ENCODE measurements at regions not wholly inside any gene's neighbourhood (a gene's known extent, or its start where the extent isn't known, plus 50 kb on each side); places are given as distances from the start of the nearest gene placed in this dataset.

DNA sequence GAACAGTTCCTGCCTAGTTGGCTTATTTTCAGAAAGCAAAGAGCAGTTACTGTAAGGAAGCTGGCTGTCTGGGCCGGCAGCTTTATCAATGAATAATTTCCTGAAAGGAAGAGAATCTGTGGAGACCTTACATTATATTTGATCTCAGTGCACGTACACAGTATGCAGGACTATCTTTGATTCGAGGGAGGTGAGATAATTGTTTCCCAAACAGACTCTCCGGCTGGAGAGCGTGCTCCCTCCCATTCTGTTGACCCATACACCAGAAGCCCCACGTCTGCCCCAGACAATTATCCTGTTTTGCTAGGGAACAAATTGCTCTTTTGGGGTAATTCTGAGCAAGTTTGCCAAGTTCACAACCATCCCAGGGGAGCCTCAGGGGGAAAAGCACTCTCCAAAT lies 1115.0 kb downstream of the VRK1 start:
- DNase-seq (ENCODE audit: low spot score) (no peak), FAIRE-seq (no peak), ATAC-seq (no peak)
- Histone ChIP-seq H3K27ac (ENCODE audit: extremely low read length, insufficient read depth, low read length) (no peak overlapping the region), H4K20me1 (ENCODE audit: insufficient read depth, low read length) (no peaks in the 10 kb centered on the region), H3K4me1 (ENCODE audit: insufficient read depth, low read length) (no peaks in the 10 kb centered on the region), H3K36me3 (replicated peaks in 1 of 2; ENCODE audit: control insufficient read depth in 1 of 2, insufficient read depth in 2 of 2, low read length in 2 of 2) (no peaks in the 10 kb centered on the region), H3K4me2 (ENCODE audit: low read depth, low read length) (no peak overlapping the region), H3K9ac (ENCODE audit: insufficient read depth, low read depth, low read length) (no peak overlapping the region), H3K9me3 (ENCODE audit: low read length) (peaks cover 87% of the 10 kb centered on the region), H3K27me3 (ENCODE audit: control insufficient read depth in 1 of 2, insufficient read depth in 2 of 2, low read length in 2 of 2) (no peaks in the 10 kb centered on the region; a peak in 1 of 5 replicates), H2AFZ (ENCODE audit: low read length) (no peak overlapping the region), H3K79me2 (ENCODE audit: insufficient read depth, low read length) (no peaks in the 10 kb centered on the region), H3K4me3 (replicated peaks in 1 of 3; ENCODE audit: insufficient read depth in 1 of 3, low read depth in 2 of 3, low read length in 3 of 3) (no peak overlapping the region)
- CTCF ChIA-PET (ENCODE audit: low intra/inter-chr PET ratio, low total read pairs), result no interaction called here
- intact Hi-C loops (cut with micrococcal nuclease; ENCODE audit: unreplicated experiment) (no loop called here), in situ Hi-C loops (cut with HindIII; ENCODE audit: extremely low pct_ligation_motif_present, low pct_unique_long_range_greater_than_20kb) (no loop called here)
- no TSS peak for BruUV-seq (replicated peaks)
- POLR2A ChIA-PET, result no interaction called here
- TF ChIP-seq HOXA7 (CRISPR knock-in tag; IDR thresholded peaks at IDR 0.05), result no peak
- TF ChIP-seq, protein P1, sequence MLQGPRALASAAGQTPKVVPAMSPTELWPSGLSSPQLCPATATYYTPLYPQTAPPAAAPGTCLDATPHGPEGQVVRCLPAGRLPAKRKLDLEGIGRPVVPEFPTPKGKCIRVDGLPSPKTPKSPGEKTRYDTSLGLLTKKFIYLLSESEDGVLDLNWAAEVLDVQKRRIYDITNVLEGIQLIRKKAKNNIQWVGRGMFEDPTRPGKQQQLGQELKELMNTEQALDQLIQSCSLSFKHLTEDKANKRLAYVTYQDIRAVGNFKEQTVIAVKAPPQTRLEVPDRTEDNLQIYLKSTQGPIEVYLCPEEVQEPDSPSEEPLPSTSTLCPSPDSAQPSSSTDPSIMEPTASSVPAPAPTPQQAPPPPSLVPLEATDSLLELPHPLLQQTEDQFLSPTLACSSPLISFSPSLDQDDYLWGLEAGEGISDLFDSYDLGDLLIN (CRISPR knock-in tag; IDR thresholded peaks at IDR 0.05; ENCODE audit: borderline replicate concordance), result no peak
- TF ChIP-seq, protein P2, sequence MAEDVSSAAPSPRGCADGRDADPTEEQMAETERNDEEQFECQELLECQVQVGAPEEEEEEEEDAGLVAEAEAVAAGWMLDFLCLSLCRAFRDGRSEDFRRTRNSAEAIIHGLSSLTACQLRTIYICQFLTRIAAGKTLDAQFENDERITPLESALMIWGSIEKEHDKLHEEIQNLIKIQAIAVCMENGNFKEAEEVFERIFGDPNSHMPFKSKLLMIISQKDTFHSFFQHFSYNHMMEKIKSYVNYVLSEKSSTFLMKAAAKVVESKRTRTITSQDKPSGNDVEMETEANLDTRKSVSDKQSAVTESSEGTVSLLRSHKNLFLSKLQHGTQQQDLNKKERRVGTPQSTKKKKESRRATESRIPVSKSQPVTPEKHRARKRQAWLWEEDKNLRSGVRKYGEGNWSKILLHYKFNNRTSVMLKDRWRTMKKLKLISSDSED (CRISPR knock-in tag; IDR thresholded peaks at IDR 0.05), result no peak
- TF ChIP-seq, protein P3, sequence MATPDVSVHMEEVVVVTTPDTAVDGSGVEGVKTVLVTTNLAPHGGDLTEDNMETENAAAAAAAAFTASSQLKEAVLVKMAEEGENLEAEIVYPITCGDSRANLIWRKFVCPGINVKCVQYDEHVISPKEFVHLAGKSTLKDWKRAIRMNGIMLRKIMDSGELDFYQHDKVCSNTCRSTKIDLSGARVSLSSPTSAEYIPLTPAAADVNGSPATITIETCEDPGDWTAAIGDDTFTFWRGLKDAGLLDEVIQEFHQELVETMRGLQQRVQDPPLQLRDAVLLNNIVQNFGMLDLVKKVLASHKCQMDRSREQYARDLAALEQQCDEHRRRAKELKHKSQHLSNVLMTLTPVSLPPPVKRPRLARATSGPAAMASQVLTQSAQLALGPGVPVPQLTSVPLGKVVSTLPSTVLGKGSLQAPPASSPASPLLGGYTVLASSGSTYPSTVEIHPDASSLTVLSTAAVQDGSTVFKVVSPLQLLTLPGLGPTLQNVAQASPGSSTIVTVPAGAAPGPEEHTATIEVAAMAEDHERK (CRISPR knock-in tag; IDR thresholded peaks at IDR 0.05; ENCODE audit: low read depth), result no peak
- no peak for TF ChIP-seq ZNF138 (CRISPR knock-in tag; IDR thresholded peaks at IDR 0.05; ENCODE audit: low read depth)
- TF ChIP-seq NCOA2 (CRISPR knock-in tag; IDR thresholded peaks at IDR 0.05), result no peak
- TF ChIP-seq NBN (conservative IDR thresholded peaks at IDR 0.05), result no peak
- no peak for TF ChIP-seq ZSCAN20 (CRISPR knock-in tag; IDR thresholded peaks at IDR 0.05; ENCODE audit: borderline replicate concordance)
- TF ChIP-seq RFXAP (CRISPR knock-in tag; IDR thresholded peaks at IDR 0.05; ENCODE audit: borderline replicate concordance), result no peak
- 2% methylated on average over 6 of the region's 6 CpGs for WGBS (ENCODE audit: low lambda C conversion rate)

All from HepG2 (cell line).